Loucy (cell line): ENCODE measurements at regions not wholly inside any gene's neighbourhood (a gene's known extent, or its start where the extent isn't known, plus 50 kb on each side); places are given as distances from the start of the nearest gene placed in this dataset.

Experiments used
- H2AFZ ChIP-seq: fragments of 200-600 bp; sonication (generic); 2 replicates; pipeline ENCODE4 v1.6.0; 2016; ENCODE audit warnings: antibody characterized with exemption, mild to moderate bottlenecking, low read length, moderate library complexity
- H3F3A ChIP-seq: fragments of 200-600 bp; 2 replicates; pipeline ENCODE4 v1.6.0; 2016; ENCODE audit warnings: antibody characterized with exemption, low read depth, mild to moderate bottlenecking
- H3K27me3 ChIP-seq: fragments of 200-600 bp; sonication (generic); 2 replicates; pipeline ENCODE4 v1.6.1; 2014; ENCODE audit warnings: low read length, mild to moderate bottlenecking; ENCODE audit not compliant: insufficient read depth, poor library complexity, severe bottlenecking
- H3K36me3 ChIP-seq: fragments of 200-600 bp; sonication (generic); 2 replicates; pipeline ENCODE4 v1.6.1; 2016; ENCODE audit warnings: low read length; ENCODE audit not compliant: insufficient read depth
- H3K4me1 ChIP-seq: fragments of 200-600 bp; sonication (generic); 2 replicates; pipeline ENCODE4 v1.5.1; 2014; ENCODE audit warnings: low read length, mild to moderate bottlenecking; ENCODE audit not compliant: insufficient read depth, poor library complexity, severe bottlenecking
- H3K4me2 ChIP-seq: fragments of 200-600 bp; sonication (generic); 2 replicates; pipeline ENCODE4 v1.6.0; 2014; ENCODE audit warnings: antibody characterized with exemption, low read length, low read depth, mild to moderate bottlenecking; ENCODE audit not compliant: poor library complexity, severe bottlenecking
- H3K4me3 ChIP-seq: fragments of 200-600 bp; sonication (generic); 2 replicates; pipeline ENCODE4 v1.5.1; 2014; ENCODE audit warnings: low read length, mild to moderate bottlenecking, mixed read lengths; ENCODE audit not compliant: poor library complexity, severe bottlenecking
- H3K79me2 ChIP-seq: fragments of 200-600 bp; sonication (generic); 2 replicates; pipeline ENCODE4 v1.6.1; 2014; ENCODE audit warnings: low read length; ENCODE audit not compliant: insufficient read depth
- H3K9ac ChIP-seq: fragments of 200-600 bp; sonication (generic); 2 replicates; pipeline ENCODE4 v1.6.0; 2014; ENCODE audit warnings: mild to moderate bottlenecking, low read depth, low read length, moderate library complexity; ENCODE audit not compliant: poor library complexity, severe bottlenecking
- H3K9me2 ChIP-seq: fragments of 200-600 bp; sonication (generic); replicated peaks from 2 replicates; pipeline ENCODE4 v1.6.1; 2016; ENCODE audit warnings: low read depth, low read length, mixed read lengths
- H3K9me3 ChIP-seq: fragments of 200-600 bp; sonication (generic); 2 replicates; pipeline ENCODE4 v1.6.1; 2014; ENCODE audit warnings: mild to moderate bottlenecking, antibody characterized with exemption, low read length, low read depth; ENCODE audit not compliant: insufficient read depth
- H4K20me1 ChIP-seq: fragments of 200-600 bp; sonication (generic); 2 replicates; pipeline ENCODE4 v1.6.0; 2014; ENCODE audit warnings: antibody characterized with exemption, low read length, mild to moderate bottlenecking; ENCODE audit not compliant: insufficient read depth, poor library complexity, severe bottlenecking
- CTCF ChIP-seq: fragments of 200-600 bp; sonication (generic); conservative IDR thresholded peaks from 2 replicates; pipeline ENCODE4 v1.5.1; 2014; ENCODE audit warnings: mild to moderate bottlenecking, antibody characterized with exemption, low read length
- EZH2phosphoT487 ChIP-seq: fragments of 200-600 bp; IDR thresholded peaks from 2 replicates; pipeline ENCODE4 v1.6.1; 2018; ENCODE audit warnings: antibody characterized with exemption, mild to moderate bottlenecking, moderate library complexity, borderline replicate concordance

DNA sequence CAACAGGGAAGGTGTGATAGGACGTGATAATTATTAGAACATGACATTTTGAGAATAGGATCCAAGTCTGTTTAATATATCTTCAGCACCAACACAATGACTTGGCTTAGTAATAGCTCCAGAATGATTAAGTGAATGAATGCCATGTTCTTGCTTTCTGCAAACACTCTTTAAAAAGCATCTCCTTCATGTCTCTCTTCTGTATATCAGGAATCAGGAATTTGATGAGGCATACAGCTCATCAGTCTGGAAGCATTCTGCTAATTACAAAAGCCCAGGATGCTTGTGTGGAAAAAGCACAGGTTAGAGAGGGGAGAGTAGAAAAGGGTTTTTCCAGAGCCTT is 113.0 kb upstream of the ZNF648 start:
- H3K27me3 ChIP-seq, result no peaks in the 10 kb centered on the region
- TF ChIP-seq CTCF, result no peak
- TF ChIP-seq EZH2phosphoT487, result no peak
- no peaks in the 10 kb centered on the region for H4K20me1 ChIP-seq
- H3K4me2 ChIP-seq, result no peak overlapping the region
- H3F3A ChIP-seq, result no peaks in the 10 kb centered on the region
- no peaks in the 10 kb centered on the region for H3K79me2 ChIP-seq
- H3K36me3 ChIP-seq, result no peaks in the 10 kb centered on the region
- no peak overlapping the region for H2AFZ ChIP-seq
- H3K9me2 ChIP-seq, result no peaks in the 10 kb centered on the region
- peaks cover 5% of the 10 kb centered on the region for H3K4me1 ChIP-seq
- H3K4me3 ChIP-seq, result no peak overlapping the region
- no peaks in the 10 kb centered on the region for H3K9me3 ChIP-seq
- H3K9ac ChIP-seq, result no peak overlapping the region

- H3F3A ChIP-seq, result no peaks in the 10 kb centered on the region
Measured at GRCh38 chr1:182173808-182174512, 112.4 kb upstream of the ZNF648 start.

DNA sequence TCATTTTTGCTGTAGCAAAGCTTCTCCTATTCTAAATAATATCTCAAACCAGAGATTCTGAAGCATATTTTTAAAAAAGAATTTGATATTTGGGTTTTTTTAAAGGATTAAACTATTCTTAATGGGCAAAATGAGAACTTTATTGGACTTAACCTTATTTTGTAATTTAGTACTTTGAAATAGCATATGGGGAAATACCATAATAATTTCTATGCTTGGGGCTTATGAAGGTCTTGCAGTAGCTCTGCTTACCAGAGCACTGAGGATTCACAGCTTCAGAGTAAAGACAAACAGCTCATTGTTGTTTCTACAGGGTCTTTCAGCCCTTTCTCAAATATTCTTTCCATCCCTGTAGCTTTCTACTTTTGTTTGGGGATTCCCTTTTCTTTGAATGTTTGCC is 111.2 kb upstream of the ZNF648 start:
- no peaks in the 10 kb centered on the region for H4K20me1 ChIP-seq
- TF ChIP-seq CTCF (no peak), EZH2phosphoT487 (no peak)
- no peak overlapping the region for H3K4me2 ChIP-seq
- no peaks in the 10 kb centered on the region for H3K9me3 ChIP-seq
- no peaks in the 10 kb centered on the region for H3K27me3 ChIP-seq
- 0 out of 2 replicates have a peak overlapping the region, but pooled peaks have one; percentile 18 for H2AFZ ChIP-seq
- no peaks in the 10 kb centered on the region for H3K36me3 ChIP-seq
- H3K9ac ChIP-seq, result no peak overlapping the region
- H3K79me2 ChIP-seq, result no peaks in the 10 kb centered on the region
- H3K4me3 ChIP-seq, result no peak overlapping the region
- peaks cover 5% of the 10 kb centered on the region for H3K4me1 ChIP-seq
- H3F3A ChIP-seq, result no peaks in the 10 kb centered on the region
- no peaks in the 10 kb centered on the region for H3K9me2 ChIP-seq

More at GRCh38 chr1:182173808-182174512, 112.4 kb upstream of the ZNF648 start:
- Histone ChIP-seq H3K9me2 (no peaks in the 10 kb centered on the region), H3K4me3 (no peak overlapping the region), H3K9me3 (no peaks in the 10 kb centered on the region), H3K4me2 (no peak overlapping the region), H3K36me3 (no peaks in the 10 kb centered on the region), H3K4me1 (peaks cover 5% of the 10 kb centered on the region), H3K79me2 (no peaks in the 10 kb centered on the region), H3K27me3 (no peaks in the 10 kb centered on the region), H3K9ac (no peak overlapping the region), H2AFZ (no peak overlapping the region), H4K20me1 (no peaks in the 10 kb centered on the region)
- TF ChIP-seq EZH2phosphoT487 (no peak), CTCF (no peak)
